ENCODE measurements at regions not wholly inside any gene's neighbourhood (a gene's known extent, or its start where the extent isn't known, plus 50 kb on each side); places are given as distances from the start of the nearest gene placed in this dataset.
A peak's percentile ranks its signal among the peaks of the same experiment; 100 is the strongest.

DNA sequence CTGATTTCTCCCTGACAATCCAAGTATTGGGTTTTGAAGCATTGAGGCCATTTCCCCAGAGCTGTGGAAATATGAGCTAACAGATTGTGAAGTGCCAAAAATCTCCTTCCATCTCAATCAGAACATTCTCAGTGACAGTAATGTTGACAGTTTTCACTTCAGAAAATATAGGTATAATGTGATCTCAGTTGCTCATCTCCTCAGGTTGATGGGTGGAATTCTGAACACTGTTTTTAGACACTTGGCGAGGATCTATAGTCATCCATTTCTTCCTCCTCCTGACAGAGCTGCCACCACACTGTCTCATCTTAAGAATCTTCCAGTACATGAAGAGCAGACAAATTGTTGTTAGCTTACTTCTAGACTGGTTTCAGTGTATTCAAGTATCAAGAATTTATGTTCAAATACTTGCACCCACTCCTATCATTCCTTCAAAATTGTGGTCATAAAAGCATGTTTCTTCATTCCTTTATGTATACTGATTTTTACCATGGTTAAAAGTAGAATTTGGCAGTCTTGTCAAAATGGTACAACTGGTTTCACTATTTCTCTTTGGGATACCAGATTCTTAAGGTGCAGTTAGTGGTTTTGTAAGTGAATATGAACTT is 199.7 kb upstream of the TLE4 start:
- DNase-seq (ENCODE audit: low read depth in 2 of 2): no peak

- DNase-seq (ENCODE audit: low read depth in 2 of 2): no peak
Observed at GRCh38 chr9:79377339-79377855, 194.4 kb upstream of the TLE4 start.

DNA sequence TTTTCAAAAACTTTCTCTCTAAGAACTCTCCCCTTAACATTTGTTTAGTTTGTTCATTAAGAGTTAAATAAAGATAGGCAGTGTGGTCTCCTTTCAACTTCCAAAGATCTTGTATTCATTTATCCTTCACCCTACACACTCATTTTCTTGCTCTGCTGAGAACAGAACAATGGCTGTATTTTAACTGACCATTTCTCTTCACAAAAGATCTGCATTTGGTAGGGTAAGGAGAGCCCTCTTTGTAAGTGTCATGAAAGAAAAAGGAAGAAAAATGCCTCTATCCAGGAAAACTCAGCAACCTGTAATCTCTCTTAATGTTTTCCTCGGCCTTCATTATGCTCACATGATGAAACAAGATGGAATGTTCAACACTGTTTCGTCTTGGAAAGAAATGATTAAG is 193.7 kb upstream of the TLE4 start:
- DNase-seq (ENCODE audit: low read depth in 2 of 2): no peak

DNA sequence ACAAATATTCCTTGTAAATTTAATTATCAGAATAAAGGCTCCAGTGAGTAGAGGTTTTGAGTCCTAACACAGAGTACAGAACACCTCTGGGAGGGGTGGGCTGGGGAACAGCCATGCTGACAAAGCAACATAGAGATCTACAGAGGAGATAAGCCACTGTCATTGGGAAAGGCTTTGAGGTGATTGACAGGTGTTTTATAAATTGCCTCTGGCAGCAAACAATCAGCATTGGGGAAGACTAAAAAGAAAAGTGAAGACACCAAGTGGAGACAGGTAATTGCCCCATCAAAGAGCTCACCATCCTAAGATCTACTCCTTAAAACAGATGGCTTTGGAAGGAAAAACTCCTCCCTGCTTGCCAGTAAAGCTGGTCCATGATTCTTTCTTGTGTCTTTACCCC is 189.7 kb upstream of the TLE4 start:
- no peak for DNase-seq (ENCODE audit: low read depth in 2 of 2)

- no peak for DNase-seq (ENCODE audit: low read depth in 2 of 2)
Observed at GRCh38 chr9:79382458-79382857, 189.3 kb upstream of the TLE4 start.

- no peak for DNase-seq (ENCODE audit: low read depth in 2 of 2)
Observed at GRCh38 chr9:79383096-79383495, 188.7 kb upstream of the TLE4 start.

- DNase-seq (ENCODE audit: low read depth in 2 of 2): no peak
Observed at GRCh38 chr9:79384091-79384490, 187.7 kb upstream of the TLE4 start.

DNA sequence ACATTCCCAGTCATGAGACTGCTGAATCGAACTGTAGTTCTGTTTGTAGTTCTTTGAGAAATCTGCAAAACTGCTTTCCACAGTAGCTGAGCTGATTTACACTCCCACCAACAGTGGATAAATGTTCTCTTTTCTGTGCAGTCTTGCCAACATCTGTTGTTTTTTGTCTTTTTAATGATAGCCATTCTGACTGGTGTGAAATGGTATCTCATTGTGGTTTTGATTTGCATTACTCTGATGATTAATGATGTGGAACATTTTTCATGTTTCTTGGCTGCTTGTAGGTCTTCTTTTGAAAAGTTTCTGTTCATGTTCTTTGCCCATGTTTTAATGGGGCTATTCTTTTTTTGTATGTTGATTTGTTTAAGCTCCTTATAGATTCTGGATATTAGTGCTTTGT is 187.3 kb upstream of the TLE4 start:
- DNase-seq (ENCODE audit: low read depth in 2 of 2): peak; percentile 44

GRCh38 chr9:79387101-79387835 is 184.5 kb upstream of the TLE4 start:
- DNase-seq (ENCODE audit: low read depth in 2 of 2): no peak

GRCh38 chr9:79390077-79390698 is 181.6 kb upstream of the TLE4 start:
- peak; percentile 54 to 55 for DNase-seq (ENCODE audit: low read depth in 2 of 2)

DNA sequence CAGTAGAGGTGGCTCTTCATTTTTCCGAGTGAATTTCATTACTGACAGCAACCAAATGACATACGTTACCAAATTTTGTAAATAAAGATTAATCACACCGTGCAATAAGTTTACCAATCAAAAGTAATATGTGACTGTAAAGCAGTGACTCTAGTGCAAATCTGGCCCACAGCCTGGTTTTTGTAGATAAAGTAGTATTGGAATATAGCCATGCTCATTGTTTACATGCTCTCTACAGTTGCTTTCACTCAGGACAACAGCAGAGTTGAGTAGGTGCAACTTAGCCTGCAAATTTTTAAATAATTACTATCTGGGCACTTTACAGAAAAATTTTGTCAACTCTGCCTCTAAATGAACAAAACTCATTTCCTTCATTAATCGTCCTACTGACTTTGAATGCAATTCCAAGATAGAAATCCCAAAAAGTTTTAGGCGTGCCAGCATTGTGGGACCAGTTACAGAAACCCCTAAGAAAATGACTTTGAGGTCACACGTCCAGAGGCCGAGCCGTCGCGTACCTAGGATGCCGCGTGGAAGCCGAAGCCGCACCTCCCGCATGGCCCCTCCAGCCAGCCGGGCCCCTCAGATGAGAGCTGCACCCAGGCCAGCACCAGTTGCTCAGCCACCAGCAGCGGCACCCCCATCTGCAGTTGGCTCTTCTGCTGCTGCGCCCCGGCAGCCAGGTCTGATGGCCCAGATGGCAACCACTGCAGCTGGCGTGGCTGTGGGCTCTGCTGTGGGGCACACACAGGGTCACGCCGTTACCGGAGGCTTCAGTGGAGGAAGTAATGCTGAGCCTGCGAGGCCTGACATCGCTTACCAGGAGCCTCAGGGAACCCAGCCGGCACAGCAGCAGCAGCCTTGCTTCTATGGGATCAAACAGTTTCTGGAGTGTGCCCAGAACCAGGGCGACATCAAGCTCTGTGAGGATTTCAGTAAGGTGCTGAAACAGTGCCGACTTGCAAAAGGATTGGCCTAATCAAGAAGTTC is 180.7 kb upstream of the TLE4 start:
- no peak for DNase-seq (ENCODE audit: low read depth in 2 of 2)

- no peak for DNase-seq (ENCODE audit: low read depth in 2 of 2)
Observed at GRCh38 chr9:79395228-79395627, 176.5 kb upstream of the TLE4 start.

DNA sequence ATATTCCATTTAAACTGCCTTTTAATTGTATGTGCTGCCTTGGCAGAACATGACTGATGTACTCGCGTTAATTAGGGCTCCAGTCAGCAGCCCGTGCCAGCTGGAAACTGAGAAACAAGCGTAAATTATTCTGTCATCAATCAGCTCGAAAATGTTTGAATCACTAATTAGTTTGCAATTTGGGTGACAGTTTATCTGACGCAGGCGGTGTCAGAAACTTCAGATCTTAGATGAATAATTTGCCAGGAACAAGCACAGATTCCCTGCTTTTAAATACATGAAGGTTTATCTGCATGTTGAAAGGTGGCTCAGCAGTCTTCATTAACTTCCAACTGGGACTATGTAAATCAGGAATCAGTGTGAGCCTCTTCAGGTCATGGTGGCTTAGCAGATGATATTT is 176.0 kb upstream of the TLE4 start:
- DNase-seq (ENCODE audit: low read depth in 2 of 2): no peak

DNA sequence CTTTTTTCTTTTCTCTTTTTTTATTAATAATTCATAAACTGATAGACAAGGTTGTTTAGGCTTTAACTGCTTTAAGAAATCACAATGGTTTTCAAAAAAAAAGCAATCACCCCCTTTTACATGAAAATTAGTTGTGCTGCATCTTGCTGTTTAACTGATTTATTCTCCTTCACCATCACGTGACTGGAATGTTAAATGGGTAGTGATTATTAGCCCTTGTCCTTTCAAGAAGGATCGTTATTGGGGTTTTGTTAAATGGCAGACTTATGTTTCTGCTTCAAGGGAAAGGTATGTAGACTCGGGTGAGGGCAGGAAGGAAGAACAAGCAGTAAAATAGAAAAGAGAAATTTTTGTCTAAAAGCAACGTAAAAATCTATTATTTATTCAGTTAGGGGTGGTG is 175.6 kb upstream of the TLE4 start:
- DNase-seq (ENCODE audit: low read depth in 2 of 2): no peak

- DNase-seq (ENCODE audit: low read depth in 2 of 2): no peak
Observed at GRCh38 chr9:79403495-79403894, 168.3 kb upstream of the TLE4 start.

DNA sequence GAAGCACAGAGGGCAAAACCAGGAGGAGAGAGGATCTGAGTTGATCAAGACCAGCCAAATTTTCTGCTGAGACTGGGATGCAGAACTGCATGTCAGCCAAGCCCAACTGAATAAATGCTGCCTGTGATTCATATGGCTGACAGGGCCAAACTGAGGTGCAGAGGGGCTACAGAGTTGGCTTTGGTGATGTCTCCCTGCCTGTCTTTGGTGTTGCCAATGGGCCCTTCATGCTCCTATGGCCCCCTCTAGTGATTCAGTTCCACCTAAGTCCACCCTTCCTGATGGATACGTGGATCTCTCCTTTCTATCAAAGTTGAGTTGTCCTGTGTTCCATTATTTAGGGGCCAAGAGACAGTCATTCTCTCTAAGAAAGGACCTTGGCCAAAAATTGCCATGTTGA is 163.6 kb upstream of the TLE4 start:
- DNase-seq (ENCODE audit: low read depth in 2 of 2): no peak

DNA sequence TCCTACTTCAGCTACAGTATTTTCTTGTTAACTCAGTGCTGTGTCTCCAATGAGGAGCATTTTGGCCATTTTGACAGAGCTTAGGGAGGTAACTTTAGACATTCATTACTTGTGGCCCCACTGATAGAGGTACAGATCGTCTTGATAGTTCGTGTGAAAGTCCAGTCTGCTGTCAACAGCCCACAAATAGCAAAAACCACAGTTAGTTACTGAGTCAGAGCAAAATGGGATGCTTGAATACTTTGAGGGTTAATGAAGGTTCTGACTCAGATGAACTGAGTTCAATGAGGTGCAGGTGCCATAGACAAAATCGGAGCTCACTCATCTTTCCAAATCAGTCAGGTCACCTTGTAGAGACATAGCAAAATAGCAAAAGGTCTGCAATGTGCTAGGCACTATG is 163.1 kb upstream of the TLE4 start:
- peak in 1 of 2 experiments; percentile 23 for DNase-seq (ENCODE audit: low read depth in 2 of 2)

DNA sequence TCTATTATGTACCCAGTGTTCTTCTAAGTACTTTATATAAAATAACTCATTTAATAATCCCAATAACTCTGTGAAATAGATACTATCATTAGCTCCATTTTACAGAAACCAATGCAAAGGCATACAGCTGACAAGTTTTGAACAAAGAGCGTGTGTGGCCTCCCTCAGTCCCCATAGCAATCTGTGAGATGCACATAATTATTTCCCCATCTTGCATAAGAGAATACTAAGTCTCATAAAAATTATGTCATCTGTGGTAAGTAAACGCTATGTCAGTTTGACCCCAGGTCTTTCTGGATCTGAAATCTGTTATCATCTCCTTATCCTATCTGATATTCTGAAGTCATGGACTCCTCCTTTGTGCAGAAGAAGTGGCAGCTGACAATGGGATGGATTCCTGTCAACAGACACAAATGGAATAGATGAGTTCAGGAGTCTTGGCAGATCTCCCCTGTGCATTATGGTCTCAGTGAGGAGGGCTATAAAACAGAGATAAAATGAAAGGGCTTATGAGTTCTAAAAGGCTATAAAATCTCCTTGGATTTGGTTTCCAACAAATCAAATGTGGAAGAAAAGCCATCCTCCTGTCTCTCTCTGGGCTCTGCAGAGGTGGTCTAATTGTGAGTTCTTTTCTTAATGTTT is 162.5 kb upstream of the TLE4 start:
- no peak for DNase-seq (ENCODE audit: low read depth in 2 of 2)

GRCh38 chr9:79425840-79426239 is 145.9 kb upstream of the TLE4 start:
- DNase-seq (ENCODE audit: low read depth in 2 of 2): no peak

DNA sequence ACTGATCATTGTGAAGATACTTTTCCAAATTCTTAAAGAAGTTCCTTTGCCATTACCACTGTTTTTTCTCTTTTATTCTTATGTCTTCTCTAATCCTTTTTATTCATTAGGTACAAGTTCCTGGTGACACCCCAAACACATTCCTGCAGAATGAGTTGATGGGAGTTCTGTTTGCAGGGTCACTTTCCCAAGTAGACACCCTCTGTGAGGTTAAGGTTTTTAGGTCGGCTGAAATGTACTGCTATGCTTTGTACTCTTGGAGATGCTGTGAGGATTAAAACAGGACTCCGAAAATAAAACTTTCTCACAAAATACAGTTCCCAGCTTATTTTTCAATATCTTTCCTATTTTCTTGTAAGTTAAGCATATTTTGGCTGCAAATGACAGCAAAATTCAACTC is 143.3 kb upstream of the TLE4 start:
- DNase-seq (ENCODE audit: low read depth in 2 of 2): no peak

DNA sequence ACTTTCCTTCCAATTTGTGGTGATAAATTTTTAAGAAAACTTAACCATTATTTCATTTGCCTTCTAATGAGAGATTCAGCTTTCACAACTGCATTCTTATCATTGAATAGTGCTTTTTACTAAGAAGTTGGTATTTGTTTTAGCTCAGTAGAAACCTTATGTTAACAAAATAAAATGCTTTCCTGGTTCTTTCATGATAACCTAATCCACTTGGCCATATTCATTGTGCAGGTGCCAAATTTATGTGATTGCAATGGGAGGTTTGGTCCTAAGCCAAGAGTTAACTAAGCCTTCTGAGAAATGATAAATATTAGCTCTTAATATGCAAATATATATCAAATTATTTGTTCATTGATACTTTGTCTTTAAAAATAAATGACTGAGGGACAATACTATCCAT is 141.1 kb upstream of the TLE4 start:
- no peak for DNase-seq (ENCODE audit: low read depth in 2 of 2)

Measured in fibroblast of skin of left quadriceps (primary cell).